ENCODE measurements at regions not wholly inside any gene's neighbourhood (a gene's known extent, or its start where the extent isn't known, plus 50 kb on each side); places are given as distances from the start of the nearest gene placed in this dataset.

DNA sequence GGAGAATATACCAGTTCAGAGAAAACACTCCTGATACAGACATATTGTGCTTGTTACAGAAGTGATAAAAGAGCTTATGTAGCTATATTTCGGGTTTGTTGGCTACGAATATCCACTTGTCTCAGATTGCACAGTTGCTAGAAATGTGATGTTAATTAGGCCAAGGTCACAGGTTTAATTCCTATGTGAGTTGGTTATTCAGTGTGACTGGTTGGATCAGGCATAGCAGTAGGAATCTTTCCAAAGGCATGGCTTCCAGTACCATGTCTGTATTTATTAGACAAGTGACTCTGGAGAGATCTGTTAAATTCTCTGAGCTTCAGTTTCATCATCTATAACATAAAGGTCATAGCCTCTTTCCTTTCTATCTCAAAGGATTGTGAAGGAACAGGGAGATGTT, 152.7 kb upstream of the KITLG start:
- ATAC-seq, result no peak

DNA sequence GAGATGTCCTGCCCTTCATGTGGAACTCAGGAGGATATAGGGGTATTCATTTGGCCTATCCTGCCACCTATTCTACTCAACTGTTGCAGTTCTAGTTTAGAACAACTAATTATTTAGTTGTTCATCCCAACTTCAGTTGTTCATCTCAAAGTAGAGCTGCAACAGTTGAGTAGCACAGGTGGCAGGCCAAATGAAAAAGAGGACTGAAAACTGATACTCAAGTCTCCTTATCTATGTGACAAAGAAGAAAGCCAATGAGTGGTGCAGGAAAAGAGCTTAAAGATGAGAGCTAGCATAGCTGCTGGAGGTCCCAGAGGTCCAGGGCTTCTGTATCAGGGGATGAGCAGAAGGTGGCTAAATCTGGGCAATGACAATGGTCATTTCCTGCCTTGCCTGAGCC, 148.9 kb upstream of the KITLG start:
- TF ChIP-seq EZH2 (IDR thresholded peaks at IDR 0.05; ENCODE audit: low read length, unreplicated experiment), result no peak
- no peak for TF ChIP-seq EZH2phosphoT487 (IDR thresholded peaks at IDR 0.05; ENCODE audit: borderline replicate concordance, low read length)
- TF ChIP-seq, protein P1, sequence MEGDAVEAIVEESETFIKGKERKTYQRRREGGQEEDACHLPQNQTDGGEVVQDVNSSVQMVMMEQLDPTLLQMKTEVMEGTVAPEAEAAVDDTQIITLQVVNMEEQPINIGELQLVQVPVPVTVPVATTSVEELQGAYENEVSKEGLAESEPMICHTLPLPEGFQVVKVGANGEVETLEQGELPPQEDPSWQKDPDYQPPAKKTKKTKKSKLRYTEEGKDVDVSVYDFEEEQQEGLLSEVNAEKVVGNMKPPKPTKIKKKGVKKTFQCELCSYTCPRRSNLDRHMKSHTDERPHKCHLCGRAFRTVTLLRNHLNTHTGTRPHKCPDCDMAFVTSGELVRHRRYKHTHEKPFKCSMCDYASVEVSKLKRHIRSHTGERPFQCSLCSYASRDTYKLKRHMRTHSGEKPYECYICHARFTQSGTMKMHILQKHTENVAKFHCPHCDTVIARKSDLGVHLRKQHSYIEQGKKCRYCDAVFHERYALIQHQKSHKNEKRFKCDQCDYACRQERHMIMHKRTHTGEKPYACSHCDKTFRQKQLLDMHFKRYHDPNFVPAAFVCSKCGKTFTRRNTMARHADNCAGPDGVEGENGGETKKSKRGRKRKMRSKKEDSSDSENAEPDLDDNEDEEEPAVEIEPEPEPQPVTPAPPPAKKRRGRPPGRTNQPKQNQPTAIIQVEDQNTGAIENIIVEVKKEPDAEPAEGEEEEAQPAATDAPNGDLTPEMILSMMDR (conservative IDR thresholded peaks at IDR 0.05; ENCODE audit: low read depth, low read length), result no peak
- Histone ChIP-seq H3K9ac (ENCODE audit: low read length) (no peak overlapping the region), H3K4me2 (ENCODE audit: low read length) (no peak overlapping the region), H3K36me3 (ENCODE audit: low read depth, low read length) (no peaks in the 10 kb centered on the region), H3K27ac (ENCODE audit: low read length) (no peak overlapping the region), H3K9me3 (ENCODE audit: low read length) (no peaks in the 10 kb centered on the region), H3K27me3 (ENCODE audit: low read length) (no peaks in the 10 kb centered on the region), H2AFZ (ENCODE audit: low read length) (no peak overlapping the region), H3K9me2 (replicated peaks; ENCODE audit: low read length) (no peaks in the 10 kb centered on the region), H3K79me2 (ENCODE audit: low read length) (no peaks in the 10 kb centered on the region), H3K4me1 (ENCODE audit: insufficient read depth, low read length) (peaks cover 29% of the 10 kb centered on the region), H3F3A (ENCODE audit: low read length, unreplicated experiment) (peaks cover 3% of the 10 kb centered on the region), H3K4me3 (ENCODE audit: low read length) (no peak overlapping the region), H4K20me1 (ENCODE audit: low read length) (no peaks in the 10 kb centered on the region)
- BruUV-seq (replicated peaks), result no TSS peak
- intact Hi-C loops (cut with micrococcal nuclease), result no loop called here
- POLR2A ChIA-PET (ENCODE audit: unreplicated experiment), result no interaction called here
- no peak for DNase-seq
- no peak for ATAC-seq
- CTCF ChIA-PET, result no interaction called here

More for the DNA sequence above, 152.7 kb upstream of the KITLG start:
- Histone ChIP-seq H3K9ac (ENCODE audit: low read length) (no peak overlapping the region), H2AFZ (ENCODE audit: low read length) (no peak overlapping the region), H3K27me3 (ENCODE audit: low read length) (no peaks in the 10 kb centered on the region), H3K4me1 (ENCODE audit: insufficient read depth, low read length) (peaks cover 4% of the 10 kb centered on the region), H3F3A (ENCODE audit: low read length, unreplicated experiment) (no peaks in the 10 kb centered on the region), H3K4me2 (ENCODE audit: low read length) (no peak overlapping the region), H3K4me3 (ENCODE audit: low read length) (no peak overlapping the region), H3K9me3 (ENCODE audit: low read length) (no peaks in the 10 kb centered on the region), H3K36me3 (ENCODE audit: low read depth, low read length) (no peaks in the 10 kb centered on the region), H3K9me2 (replicated peaks; ENCODE audit: low read length) (no peaks in the 10 kb centered on the region), H4K20me1 (ENCODE audit: low read length) (no peaks in the 10 kb centered on the region), H3K79me2 (ENCODE audit: low read length) (no peaks in the 10 kb centered on the region), H3K27ac (ENCODE audit: low read length) (no peak overlapping the region)
- BruUV-seq (replicated peaks), result no TSS peak
- POLR2A ChIA-PET (ENCODE audit: unreplicated experiment), result no interaction called here
- no peak for DNase-seq
- TF ChIP-seq, protein P1 (conservative IDR thresholded peaks at IDR 0.05; ENCODE audit: low read depth, low read length), result no peak
- TF ChIP-seq EZH2 (IDR thresholded peaks at IDR 0.05; ENCODE audit: low read length, unreplicated experiment) (no peak), EZH2phosphoT487 (IDR thresholded peaks at IDR 0.05; ENCODE audit: borderline replicate concordance, low read length) (no peak)
- intact Hi-C loops (cut with micrococcal nuclease), result no loop called here
- CTCF ChIA-PET, result no interaction called here

- Histone ChIP-seq H3K27ac (ENCODE audit: low read length) (peak overlapping the region; percentile 84), H3K36me3 (ENCODE audit: low read depth, low read length) (no peaks in the 10 kb centered on the region), H3F3A (ENCODE audit: low read length, unreplicated experiment) (peaks cover 3% of the 10 kb centered on the region), H2AFZ (ENCODE audit: low read length) (peak overlapping the region; percentile 66), H3K4me2 (ENCODE audit: low read length) (peak overlapping the region; percentile 74), H3K4me1 (ENCODE audit: insufficient read depth, low read length) (peaks cover 29% of the 10 kb centered on the region), H3K79me2 (ENCODE audit: low read length) (no peaks in the 10 kb centered on the region), H3K9me2 (replicated peaks; ENCODE audit: low read length) (no peaks in the 10 kb centered on the region), H3K27me3 (ENCODE audit: low read length) (no peaks in the 10 kb centered on the region), H3K9ac (ENCODE audit: low read length) (peak overlapping the region; percentile 22; the same call in 1 of the 2 replicates), H4K20me1 (ENCODE audit: low read length) (no peaks in the 10 kb centered on the region), H3K4me3 (ENCODE audit: low read length) (peak overlapping the region; percentile 51), H3K9me3 (ENCODE audit: low read length) (no peaks in the 10 kb centered on the region)
- peak; percentile 93 for ATAC-seq
- TF ChIP-seq, protein P1 (conservative IDR thresholded peaks at IDR 0.05; ENCODE audit: low read depth, low read length), result no peak
- no peak for TF ChIP-seq EZH2phosphoT487 (IDR thresholded peaks at IDR 0.05; ENCODE audit: borderline replicate concordance, low read length)
- no peak for TF ChIP-seq EZH2 (IDR thresholded peaks at IDR 0.05; ENCODE audit: low read length, unreplicated experiment)
- intact Hi-C loops (cut with micrococcal nuclease), result no loop called here
- CTCF ChIA-PET, result no interaction called here
- BruUV-seq (replicated peaks), result TSS peak; percentile 55
- DNase-seq, result peak; percentile 76
- POLR2A ChIA-PET (ENCODE audit: unreplicated experiment), result no interaction called here
These were observed 146.8 kb upstream of the KITLG start for GRCh38 chr12:88726806-88727720.
